Neural crest cell (in vitro differentiated cells): ENCODE measurements at regions not wholly inside any gene's neighbourhood (a gene's known extent, or its start where the extent isn't known, plus 50 kb on each side); places are given as distances from the start of the nearest gene placed in this dataset.

Source experiments
- DNase-seq: peaks from one replicate; pipeline ENCODE4 v3.0.0; 2021; ENCODE audit warnings: low read depth, mixed read lengths, low spot score
- H3K27ac Mint-ChIP-seq: one replicate; pipeline ENCODE4 v1.8.0; 2021; ENCODE audit warnings: mild to moderate bottlenecking, mixed read lengths; ENCODE audit not compliant: unreplicated experiment
- H3K27me3 Mint-ChIP-seq: 2 replicates; pipeline ENCODE4 v1.8.0; 2021; ENCODE audit warnings: low read depth, mild to moderate bottlenecking, mixed read lengths
- H3K36me3 Mint-ChIP-seq: 2 replicates; pipeline ENCODE4 v1.8.0; 2021; ENCODE audit warnings: low read depth, mild to moderate bottlenecking, mixed read lengths
- H3K4me1 Mint-ChIP-seq: 2 replicates; pipeline ENCODE4 v1.8.0; 2021; ENCODE audit warnings: mixed read lengths
- H3K4me3 Mint-ChIP-seq: one replicate; pipeline ENCODE4 v1.8.0; 2021; ENCODE audit warnings: mild to moderate bottlenecking, mixed read lengths
- H3K9me3 Mint-ChIP-seq: 2 replicates; pipeline ENCODE4 v1.8.0; 2021; ENCODE audit warnings: mixed read lengths
- CTCF ChIP-seq: fragments of 200-600 bp; sonication (generic); conservative IDR thresholded peaks from 2 replicates; pipeline ENCODE4 v1.5.0; 2021; ENCODE audit warnings: antibody characterized with exemption, mild to moderate bottlenecking

GRCh38 chr12:98416845-98417244 is 98.5 kb upstream of the TMPO start:
- no peaks in the 10 kb centered on the region for H3K36me3 Mint-ChIP-seq
- peak; percentile 59 for TF ChIP-seq CTCF
- H3K27ac Mint-ChIP-seq = no peak overlapping the region
- no peak overlapping the region for H3K4me3 Mint-ChIP-seq
- H3K4me1 Mint-ChIP-seq = peaks cover 35% of the 10 kb centered on the region
- DNase-seq = no peak
- H3K9me3 Mint-ChIP-seq = peaks cover 3% of the 10 kb centered on the region
- no peaks in the 10 kb centered on the region for H3K27me3 Mint-ChIP-seq

- DNase-seq = no peak
- Mint-ChIP-seq H3K9me3 (peaks cover 3% of the 10 kb centered on the region), H3K4me1 (peaks cover 35% of the 10 kb centered on the region), H3K4me3 (no peak overlapping the region), H3K27me3 (no peaks in the 10 kb centered on the region), H3K27ac (no peak overlapping the region), H3K36me3 (no peaks in the 10 kb centered on the region)
- TF ChIP-seq CTCF = no peak
Measured at GRCh38 chr12:98417266-98417665, 98.1 kb upstream of the TMPO start.

GRCh38 chr12:98418357-98419075 is 96.9 kb upstream of the TMPO start:
- Mint-ChIP-seq H3K27me3 (no peaks in the 10 kb centered on the region), H3K4me1 (peaks cover 28% of the 10 kb centered on the region), H3K27ac (peak overlapping the region; percentile 68), H3K36me3 (no peaks in the 10 kb centered on the region), H3K4me3 (no peak overlapping the region), H3K9me3 (peaks cover 3% of the 10 kb centered on the region)
- no peak for TF ChIP-seq CTCF
- no peak for DNase-seq

- Mint-ChIP-seq H3K4me3 (no peak overlapping the region), H3K36me3 (no peaks in the 10 kb centered on the region), H3K27me3 (no peaks in the 10 kb centered on the region), H3K27ac (no peak overlapping the region), H3K4me1 (peaks cover 24% of the 10 kb centered on the region), H3K9me3 (no peaks in the 10 kb centered on the region)
- no peak for TF ChIP-seq CTCF
- DNase-seq = no peak
Measured at GRCh38 chr12:98419081-98419794, 96.2 kb upstream of the TMPO start.

- no peaks in the 10 kb centered on the region for H3K27me3 Mint-ChIP-seq
- H3K27ac Mint-ChIP-seq = no peak overlapping the region
- TF ChIP-seq CTCF = no peak
- no peaks in the 10 kb centered on the region for H3K36me3 Mint-ChIP-seq
- DNase-seq = no peak
- no peaks in the 10 kb centered on the region for H3K9me3 Mint-ChIP-seq
- H3K4me3 Mint-ChIP-seq = no peak overlapping the region
- peaks cover 24% of the 10 kb centered on the region for H3K4me1 Mint-ChIP-seq
Measured at GRCh38 chr12:98419795-98420404, 95.5 kb upstream of the TMPO start.
